Astrocyte (in vitro differentiated cells and primary cell): ENCODE measurements at regions not wholly inside any gene's neighbourhood (a gene's known extent, or its start where the extent isn't known, plus 50 kb on each side); places are given as distances from the start of the nearest gene placed in this dataset.

Experiments used
- DNase-seq: peaks from one replicate; pipeline ENCODE4 v3.0.0-alpha.2; 2010; ENCODE audit warnings: low read depth
- FAIRE-seq: peaks from 2 replicates; lab custom pipeline; 2011; peaks lifted over from hg19 to GRCh38; lab: Jason Lieb, UNC
- H2AFZ ChIP-seq: 2 replicates; pipeline ENCODE4 v1.6.0; 2012; ENCODE audit warnings: low read depth, low read length, inconsistent platforms
- H3K27ac ChIP-seq: 2 replicates; pipeline ENCODE4 v1.5.1; 2011; ENCODE audit warnings: low read depth, low read length, inconsistent platforms
- H3K27me3 ChIP-seq: 2 replicates; pipeline ENCODE4 v1.6.0; 2011; ENCODE audit warnings: low read length, inconsistent platforms; ENCODE audit not compliant: insufficient read depth
- H3K36me3 ChIP-seq: 2 replicates; pipeline ENCODE4 v1.5.1; 2011; ENCODE audit warnings: low read length, inconsistent platforms; ENCODE audit not compliant: insufficient read depth
- H3K4me1 ChIP-seq: 2 replicates; pipeline ENCODE4 v1.5.1; 2011; ENCODE audit warnings: low read length, inconsistent platforms; ENCODE audit not compliant: insufficient read depth
- H3K4me2 ChIP-seq: 2 replicates; pipeline ENCODE4 v1.6.0; 2012; ENCODE audit warnings: low read length, inconsistent platforms
- H3K4me3 ChIP-seq: 2 replicates; pipeline ENCODE4 v1.5.1; 2011; ENCODE audit warnings: low read depth, mild to moderate bottlenecking, low read length, inconsistent platforms; ENCODE audit not compliant: insufficient read depth
- H3K79me2 ChIP-seq: 2 replicates; pipeline ENCODE4 v1.6.0; 2012; ENCODE audit warnings: mild to moderate bottlenecking, low read length, inconsistent platforms; ENCODE audit not compliant: insufficient read depth
- H3K9ac ChIP-seq: 2 replicates; pipeline ENCODE4 v1.6.0; 2012; ENCODE audit warnings: mild to moderate bottlenecking, low read length, inconsistent platforms
- H3K9me3 ChIP-seq: 2 replicates; pipeline ENCODE4 v1.5.1; 2012; ENCODE audit warnings: low read depth, mild to moderate bottlenecking, low read length, inconsistent platforms; ENCODE audit not compliant: insufficient read depth
- H4K20me1 ChIP-seq: 2 replicates; pipeline ENCODE4 v1.6.0; 2012; ENCODE audit warnings: low read length, inconsistent platforms; ENCODE audit not compliant: insufficient read depth
- H3K27ac Mint-ChIP-seq: one replicate; pipeline ENCODE4 v1.8.0; 2021; ENCODE audit warnings: mild to moderate bottlenecking, mixed read lengths; ENCODE audit not compliant: unreplicated experiment
- H3K27me3 Mint-ChIP-seq: one replicate; pipeline ENCODE4 v1.8.0; 2021; ENCODE audit warnings: low read depth, mixed read lengths; ENCODE audit not compliant: unreplicated experiment
- H3K36me3 Mint-ChIP-seq: one replicate; pipeline ENCODE4 v1.8.0; 2021; ENCODE audit warnings: low read depth, mixed read lengths; ENCODE audit not compliant: unreplicated experiment
- H3K4me1 Mint-ChIP-seq: one replicate; pipeline ENCODE4 v1.8.0; 2021; ENCODE audit warnings: low read depth, mixed read lengths; ENCODE audit not compliant: unreplicated experiment
- H3K4me3 Mint-ChIP-seq: one replicate; pipeline ENCODE4 v1.8.0; 2021; ENCODE audit warnings: mild to moderate bottlenecking, moderate library complexity, mixed read lengths; ENCODE audit not compliant: unreplicated experiment
- H3K9me3 Mint-ChIP-seq: one replicate; pipeline ENCODE4 v1.8.0; 2021; ENCODE audit warnings: mild to moderate bottlenecking, mixed read lengths; ENCODE audit not compliant: unreplicated experiment
- CTCF ChIP-seq: IDR thresholded peaks from 2 replicates; pipeline ENCODE4 v1.5.1; 2011; ENCODE audit warnings: low read depth, mild to moderate bottlenecking, inconsistent platforms, low read length, moderate library complexity; ENCODE audit not compliant: insufficient read depth
- EZH2 ChIP-seq: IDR thresholded peaks from 2 replicates; pipeline ENCODE4 v1.6.1; 2012; ENCODE audit warnings: mild to moderate bottlenecking, low read length, inconsistent platforms; ENCODE audit not compliant: insufficient read depth

GRCh38 chr17:71188811-71189492 is 931.9 kb upstream of the SOX9 start:
- no peak for TF ChIP-seq EZH2
- TF ChIP-seq CTCF = no peak
- Histone ChIP-seq H3K36me3 (no peaks in the 10 kb centered on the region), H3K79me2 (no peaks in the 10 kb centered on the region), H4K20me1 (no peaks in the 10 kb centered on the region), H3K9me3 (no peaks in the 10 kb centered on the region), H2AFZ (peak overlapping the region; percentile 53), H3K27me3 (no peaks in the 10 kb centered on the region), H3K4me3 (peak overlapping the region; percentile 43), H3K27ac (peak overlapping the region; percentile 95), H3K4me2 (peak overlapping the region; percentile 81), H3K4me1 (peaks cover 28% of the 10 kb centered on the region), H3K9ac (peak overlapping the region; percentile 73)
- Mint-ChIP-seq H3K9me3 (no peaks in the 10 kb centered on the region), H3K36me3 (no peaks in the 10 kb centered on the region), H3K4me3 (no peak overlapping the region), H3K27me3 (no peaks in the 10 kb centered on the region), H3K27ac (peak overlapping the region; percentile 99), H3K4me1 (peaks cover 32% of the 10 kb centered on the region)
- peak; percentile 94 for FAIRE-seq
- DNase-seq = peak; percentile 98

GRCh38 chr17:71189493-71189831 is 931.4 kb upstream of the SOX9 start:
- H3K9ac ChIP-seq = peak overlapping the region; percentile 68
- no peak for FAIRE-seq
- Mint-ChIP-seq H3K9me3 (no peaks in the 10 kb centered on the region), H3K27me3 (no peaks in the 10 kb centered on the region), H3K27ac (peak overlapping the region; percentile 99), H3K4me1 (peaks cover 32% of the 10 kb centered on the region), H3K36me3 (no peaks in the 10 kb centered on the region), H3K4me3 (no peak overlapping the region)
- H3K27me3 ChIP-seq = no peaks in the 10 kb centered on the region
- peaks cover 28% of the 10 kb centered on the region for H3K4me1 ChIP-seq
- H3K4me2 ChIP-seq = peak overlapping the region; percentile 81
- DNase-seq = no peak
- peak overlapping the region; percentile 53 for H2AFZ ChIP-seq
- H3K9me3 ChIP-seq = no peaks in the 10 kb centered on the region
- no peaks in the 10 kb centered on the region for H3K79me2 ChIP-seq
- TF ChIP-seq EZH2 = no peak
- TF ChIP-seq CTCF = no peak
- no peaks in the 10 kb centered on the region for H3K36me3 ChIP-seq
- no peaks in the 10 kb centered on the region for H4K20me1 ChIP-seq
- peak overlapping the region; percentile 4 for H3K4me3 ChIP-seq
- peak overlapping the region; percentile 95 for H3K27ac ChIP-seq

GRCh38 chr17:71192039-71192555 is 928.7 kb upstream of the SOX9 start:
- Histone ChIP-seq H4K20me1 (no peaks in the 10 kb centered on the region), H3K36me3 (no peaks in the 10 kb centered on the region), H3K79me2 (no peaks in the 10 kb centered on the region), H3K27ac (no peak overlapping the region), H3K9ac (no peak overlapping the region), H3K9me3 (no peaks in the 10 kb centered on the region), H3K4me2 (no peak overlapping the region), H3K4me3 (no peak overlapping the region), H3K27me3 (no peaks in the 10 kb centered on the region), H3K4me1 (peaks cover 26% of the 10 kb centered on the region), H2AFZ (no peak overlapping the region)
- no peak for DNase-seq
- Mint-ChIP-seq H3K27ac (no peak overlapping the region), H3K9me3 (no peaks in the 10 kb centered on the region), H3K27me3 (no peaks in the 10 kb centered on the region), H3K4me3 (no peak overlapping the region), H3K4me1 (peaks cover 25% of the 10 kb centered on the region), H3K36me3 (no peaks in the 10 kb centered on the region)
- TF ChIP-seq CTCF = no peak
- no peak for TF ChIP-seq EZH2
- no peak for FAIRE-seq
